ENCODE measurements at regions not wholly inside any gene's neighbourhood (a gene's known extent, or its start where the extent isn't known, plus 50 kb on each side); places are given as distances from the start of the nearest gene placed in this dataset.

DNA sequence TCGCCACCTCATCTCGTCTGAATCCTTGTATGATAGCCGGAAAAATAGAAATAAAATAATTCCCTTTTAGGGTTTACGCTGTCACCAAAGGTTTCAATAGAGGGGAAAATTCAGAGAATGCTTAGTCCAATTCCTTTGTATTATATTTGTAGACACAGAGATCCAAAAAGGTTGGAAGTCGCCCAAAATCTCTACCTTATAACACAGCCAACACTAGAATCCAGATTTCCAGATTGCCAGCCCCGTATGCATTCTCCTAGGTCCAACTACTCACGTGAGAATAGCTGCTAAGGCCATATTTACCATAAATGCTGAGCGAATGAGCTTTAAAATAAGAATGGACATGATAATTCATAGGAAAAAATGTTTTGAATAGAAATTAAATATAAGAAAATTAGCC, 124.5 kb downstream of the KCNK1 start:
- no peaks in the 10 kb centered on the region for H3K36me3 ChIP-seq (ENCODE audit: control insufficient read depth in 2 of 2, insufficient read depth in 1 of 2, low read length in 2 of 2)
- no peaks in the 10 kb centered on the region for H3K4me1 ChIP-seq (ENCODE audit: control insufficient read depth, insufficient read depth, low read length)
- H3K4me3 ChIP-seq (ENCODE audit: low read depth, low read length), result no peak overlapping the region
- POLR2A ChIA-PET, result no interaction called here
- no peak overlapping the region for H3K27ac ChIP-seq (ENCODE audit: extremely low read depth, low read depth, low read length)
- CTCF ChIA-PET, result interaction anchor here (0.7 kb wide), 1 partner anchor 252 kb away, joined by 3 read pairs; no protein-coding TSS in a partner anchor
- TF ChIP-seq ZNF555 (tag by site-specific recombination; conservative IDR thresholded peaks at IDR 0.05) (no peak), ZNF10 (tag by site-specific recombination; IDR thresholded peaks at IDR 0.05) (no peak), ZNF266 (tag by site-specific recombination; IDR thresholded peaks at IDR 0.05; ENCODE audit: low read depth) (no peak), ZNF707 (tag by site-specific recombination; IDR thresholded peaks at IDR 0.05) (no peak)
- TF ChIP-seq, protein P1, sequence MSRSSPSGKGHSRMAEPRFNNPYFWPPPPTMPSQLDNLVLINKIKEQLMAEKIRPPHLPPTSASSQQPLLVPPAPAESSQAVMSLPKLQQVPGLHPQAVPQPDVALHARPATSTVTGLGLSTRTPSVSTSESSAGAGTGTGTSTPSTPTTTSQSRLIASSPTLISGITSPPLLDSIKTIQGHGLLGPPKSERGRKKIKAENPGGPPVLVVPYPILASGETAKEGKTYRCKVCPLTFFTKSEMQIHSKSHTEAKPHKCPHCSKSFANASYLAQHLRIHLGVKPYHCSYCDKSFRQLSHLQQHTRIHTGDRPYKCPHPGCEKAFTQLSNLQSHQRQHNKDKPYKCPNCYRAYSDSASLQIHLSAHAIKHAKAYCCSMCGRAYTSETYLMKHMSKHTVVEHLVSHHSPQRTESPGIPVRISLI (tag by site-specific recombination; IDR thresholded peaks at IDR 0.05), result no peak
- no peaks in the 10 kb centered on the region for H3K9me3 ChIP-seq (ENCODE audit: control insufficient read depth, insufficient read depth, low read depth, low read length)

DNA sequence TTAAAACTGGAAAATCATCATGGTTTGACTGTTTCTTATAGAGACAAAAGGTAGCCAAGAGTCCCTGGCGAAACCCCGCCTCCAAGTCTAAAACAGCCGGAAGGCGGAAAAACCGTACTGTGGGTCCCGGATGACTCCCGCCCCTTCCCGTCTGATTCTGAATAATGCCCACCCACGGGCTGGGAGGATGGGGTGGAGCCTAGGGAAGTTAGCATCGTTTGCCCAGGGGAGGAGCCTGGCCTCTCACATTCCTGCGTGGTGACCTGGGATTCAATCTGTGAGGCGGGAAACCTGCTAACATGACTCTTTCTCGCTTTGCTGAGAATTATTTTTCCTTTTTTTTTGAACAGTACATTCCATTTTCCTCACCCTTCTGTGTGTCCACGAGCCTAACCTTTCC, 124.9 kb downstream of the KCNK1 start:
- Histone ChIP-seq H3K9me3 (ENCODE audit: control insufficient read depth, insufficient read depth, low read depth, low read length) (no peaks in the 10 kb centered on the region), H3K4me1 (ENCODE audit: control insufficient read depth, insufficient read depth, low read length) (no peaks in the 10 kb centered on the region), H3K27ac (ENCODE audit: extremely low read depth, low read depth, low read length) (no peak overlapping the region), H3K36me3 (ENCODE audit: control insufficient read depth in 2 of 2, insufficient read depth in 1 of 2, low read length in 2 of 2) (no peaks in the 10 kb centered on the region), H3K4me3 (ENCODE audit: low read depth, low read length) (no peak overlapping the region)
- ChIA-PET POLR2A (no interaction called here), CTCF (interaction anchor here (0.7 kb wide), 1 partner anchor 252 kb away, joined by 3 read pairs; no protein-coding TSS in a partner anchor)
- TF ChIP-seq SP2 (tag by site-specific recombination; IDR thresholded peaks at IDR 0.05) (0 out of 2 replicates have a peak, but pooled peaks have one; percentile 13), ZNF600 (tag by site-specific recombination; IDR thresholded peaks at IDR 0.05) (no peak)

DNA sequence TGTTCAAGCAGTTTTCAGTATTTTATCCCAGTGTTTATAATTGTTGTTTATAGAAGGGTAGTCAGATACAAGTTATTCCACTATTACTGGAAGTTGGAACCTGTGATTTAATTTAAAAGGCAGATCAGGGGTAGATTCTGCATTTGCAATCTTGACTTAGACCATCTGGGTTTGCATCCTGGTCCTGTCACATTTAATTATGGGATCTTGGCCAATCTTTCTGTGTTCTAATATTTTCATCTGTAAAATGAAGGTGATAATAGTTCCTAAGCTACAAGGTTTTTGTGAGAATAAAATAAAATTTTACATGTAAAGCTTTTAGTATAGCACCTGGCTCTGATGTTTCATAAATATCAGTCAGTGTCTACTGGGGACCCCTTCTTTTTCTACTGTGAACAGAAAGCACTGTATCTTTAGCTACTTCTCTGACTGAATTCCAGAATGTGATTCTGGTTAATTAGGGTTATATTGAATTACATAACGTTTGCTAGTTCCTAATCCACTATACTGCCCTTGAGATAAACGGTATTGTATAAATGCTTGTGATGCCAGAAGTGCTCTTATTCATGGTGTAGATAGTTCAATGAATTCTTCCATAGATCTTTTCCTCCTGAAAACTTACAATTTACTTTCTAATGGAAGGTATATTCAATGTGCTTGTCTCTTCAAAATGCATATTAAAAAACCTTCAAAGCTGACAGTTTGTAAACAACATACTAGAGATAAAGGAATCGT, 131.0 kb downstream of the KCNK1 start:
- Histone ChIP-seq H3K27ac (ENCODE audit: extremely low read depth, low read depth, low read length) (no peak overlapping the region), H3K36me3 (ENCODE audit: control insufficient read depth in 2 of 2, insufficient read depth in 1 of 2, low read length in 2 of 2) (no peaks in the 10 kb centered on the region), H3K4me3 (ENCODE audit: low read depth, low read length) (no peak overlapping the region), H3K9me3 (ENCODE audit: control insufficient read depth, insufficient read depth, low read depth, low read length) (no peaks in the 10 kb centered on the region), H3K4me1 (ENCODE audit: control insufficient read depth, insufficient read depth, low read length) (no peaks in the 10 kb centered on the region)
- POLR2A ChIA-PET, result no interaction called here
- CTCF ChIA-PET, result interaction anchor here (0.7 kb wide), 1 partner anchor 1853 kb away, joined by 3 read pairs; no protein-coding TSS in a partner anchor
- TF ChIP-seq ZNF274 (IDR thresholded peaks at IDR 0.05; ENCODE audit: low read length) (no peak), ZNF274 (tag by site-specific recombination; IDR thresholded peaks at IDR 0.05; ENCODE audit: borderline replicate concordance) (no peak), IKZF3 (tag by site-specific recombination; IDR thresholded peaks at IDR 0.05) (no peak), ZNF16 (tag by site-specific recombination; IDR thresholded peaks at IDR 0.05; ENCODE audit: low read depth) (no peak), EGR2 (tag by site-specific recombination; IDR thresholded peaks at IDR 0.05; ENCODE audit: low read depth) (no peak), ZNF555 (tag by site-specific recombination; conservative IDR thresholded peaks at IDR 0.05) (no peak), ZNF341 (tag by site-specific recombination; IDR thresholded peaks at IDR 0.05; ENCODE audit: low read depth) (no peak), HOXC10 (CRISPR knock-in tag; IDR thresholded peaks at IDR 0.05) (no peak), ZBTB20 (tag by site-specific recombination; IDR thresholded peaks at IDR 0.05) (no peak), ZNF677 (tag by site-specific recombination; IDR thresholded peaks at IDR 0.05) (no peak), PRDM1 (tag by site-specific recombination; IDR thresholded peaks at IDR 0.05) (no peak), ZNF747 (tag by site-specific recombination; IDR thresholded peaks at IDR 0.05) (no peak), GFI1B (tag by site-specific recombination; IDR thresholded peaks at IDR 0.05) (no peak), ZNF596 (tag by site-specific recombination; IDR thresholded peaks at IDR 0.05) (no peak), ZNF621 (tag by site-specific recombination; IDR thresholded peaks at IDR 0.05) (no peak)
- TF ChIP-seq, protein P2, sequence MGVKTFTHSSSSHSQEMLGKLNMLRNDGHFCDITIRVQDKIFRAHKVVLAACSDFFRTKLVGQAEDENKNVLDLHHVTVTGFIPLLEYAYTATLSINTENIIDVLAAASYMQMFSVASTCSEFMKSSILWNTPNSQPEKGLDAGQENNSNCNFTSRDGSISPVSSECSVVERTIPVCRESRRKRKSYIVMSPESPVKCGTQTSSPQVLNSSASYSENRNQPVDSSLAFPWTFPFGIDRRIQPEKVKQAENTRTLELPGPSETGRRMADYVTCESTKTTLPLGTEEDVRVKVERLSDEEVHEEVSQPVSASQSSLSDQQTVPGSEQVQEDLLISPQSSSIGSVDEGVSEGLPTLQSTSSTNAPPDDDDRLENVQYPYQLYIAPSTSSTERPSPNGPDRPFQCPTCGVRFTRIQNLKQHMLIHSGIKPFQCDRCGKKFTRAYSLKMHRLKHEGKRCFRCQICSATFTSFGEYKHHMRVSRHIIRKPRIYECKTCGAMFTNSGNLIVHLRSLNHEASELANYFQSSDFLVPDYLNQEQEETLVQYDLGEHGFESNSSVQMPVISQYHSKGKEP (tag by site-specific recombination; IDR thresholded peaks at IDR 0.05), result no peak
- TF ChIP-seq, protein P3, sequence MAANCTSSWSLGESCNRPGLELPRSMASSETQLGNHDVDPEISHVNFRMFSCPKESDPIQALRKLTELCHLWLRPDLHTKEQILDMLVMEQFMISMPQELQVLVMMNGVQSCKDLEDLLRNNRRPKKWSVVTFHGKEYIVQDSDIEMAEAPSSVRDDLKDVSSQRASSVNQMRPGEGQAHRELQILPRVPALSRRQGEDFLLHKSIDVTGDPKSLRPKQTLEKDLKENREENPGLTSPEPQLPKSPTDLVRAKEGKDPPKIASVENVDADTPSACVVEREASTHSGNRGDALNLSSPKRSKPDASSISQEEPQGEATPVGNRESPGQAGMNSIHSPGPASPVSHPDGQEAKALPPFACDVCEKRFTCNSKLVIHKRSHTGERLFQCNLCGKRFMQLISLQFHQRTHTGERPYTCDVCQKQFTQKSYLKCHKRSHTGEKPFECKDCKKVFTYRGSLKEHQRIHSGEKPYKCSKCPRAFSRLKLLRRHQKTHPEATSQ (tag by site-specific recombination; IDR thresholded peaks at IDR 0.05), result no peak

Measured in HEK293 (cell line).